ENCODE measurements at regions not wholly inside any gene's neighbourhood (a gene's known extent, or its start where the extent isn't known, plus 50 kb on each side); places are given as distances from the start of the nearest gene placed in this dataset.

DNA sequence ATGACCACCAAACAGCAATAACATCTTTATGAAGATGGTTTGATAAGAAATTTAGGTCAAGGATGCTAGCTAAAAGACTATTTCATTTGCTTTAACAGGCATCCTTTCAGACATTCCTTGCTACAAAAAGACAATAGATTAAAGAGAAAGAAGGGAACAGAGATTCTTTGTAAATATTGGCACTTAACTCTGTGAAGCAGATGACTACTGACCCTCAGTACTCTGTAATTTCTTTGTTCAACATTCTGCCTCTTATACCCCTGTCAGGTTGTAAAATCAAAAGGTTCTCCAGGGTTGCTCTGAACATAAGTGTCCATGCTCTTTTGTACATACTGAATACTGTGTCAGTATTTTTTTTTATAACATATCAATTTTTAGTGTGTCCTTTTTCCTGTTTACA is 610.6 kb upstream of the GRAMD2B start:
- Histone ChIP-seq H3K9me3 (ENCODE audit: control insufficient read depth, insufficient read depth, low read length) (no peaks in the 10 kb centered on the region), H3K27me3 (ENCODE audit: control insufficient read depth, insufficient read depth, low read length) (no peaks in the 10 kb centered on the region), H3K4me1 (ENCODE audit: control insufficient read depth, insufficient read depth, low read length) (no peaks in the 10 kb centered on the region), H3K4me3 (ENCODE audit: low read length) (no peak overlapping the region), H3K36me3 (ENCODE audit: control insufficient read depth, insufficient read depth, low read length) (no peaks in the 10 kb centered on the region), H3K27ac (ENCODE audit: low read length) (no peak overlapping the region)
- intact Hi-C loops (cut with micrococcal nuclease), result no loop called here
- no peaks in the 10 kb centered on the region for H3K27me3 Mint-ChIP-seq (ENCODE audit: low read depth in 2 of 2)
- no peak overlapping the region for H3K27ac Mint-ChIP-seq
- ATAC-seq, result no peak
- DNase-seq, result no peak
- TF ChIP-seq, protein P1, sequence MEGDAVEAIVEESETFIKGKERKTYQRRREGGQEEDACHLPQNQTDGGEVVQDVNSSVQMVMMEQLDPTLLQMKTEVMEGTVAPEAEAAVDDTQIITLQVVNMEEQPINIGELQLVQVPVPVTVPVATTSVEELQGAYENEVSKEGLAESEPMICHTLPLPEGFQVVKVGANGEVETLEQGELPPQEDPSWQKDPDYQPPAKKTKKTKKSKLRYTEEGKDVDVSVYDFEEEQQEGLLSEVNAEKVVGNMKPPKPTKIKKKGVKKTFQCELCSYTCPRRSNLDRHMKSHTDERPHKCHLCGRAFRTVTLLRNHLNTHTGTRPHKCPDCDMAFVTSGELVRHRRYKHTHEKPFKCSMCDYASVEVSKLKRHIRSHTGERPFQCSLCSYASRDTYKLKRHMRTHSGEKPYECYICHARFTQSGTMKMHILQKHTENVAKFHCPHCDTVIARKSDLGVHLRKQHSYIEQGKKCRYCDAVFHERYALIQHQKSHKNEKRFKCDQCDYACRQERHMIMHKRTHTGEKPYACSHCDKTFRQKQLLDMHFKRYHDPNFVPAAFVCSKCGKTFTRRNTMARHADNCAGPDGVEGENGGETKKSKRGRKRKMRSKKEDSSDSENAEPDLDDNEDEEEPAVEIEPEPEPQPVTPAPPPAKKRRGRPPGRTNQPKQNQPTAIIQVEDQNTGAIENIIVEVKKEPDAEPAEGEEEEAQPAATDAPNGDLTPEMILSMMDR (IDR thresholded peaks at IDR 0.05), result no peak
- H3K4me1 Mint-ChIP-seq, result no peaks in the 10 kb centered on the region
- no peaks in the 10 kb centered on the region for H3K36me3 Mint-ChIP-seq
- H3K4me3 Mint-ChIP-seq, result no peak overlapping the region
- peaks cover 2 to 3% of the 10 kb centered on the region in 2 donors for H3K9me3 Mint-ChIP-seq

DNA sequence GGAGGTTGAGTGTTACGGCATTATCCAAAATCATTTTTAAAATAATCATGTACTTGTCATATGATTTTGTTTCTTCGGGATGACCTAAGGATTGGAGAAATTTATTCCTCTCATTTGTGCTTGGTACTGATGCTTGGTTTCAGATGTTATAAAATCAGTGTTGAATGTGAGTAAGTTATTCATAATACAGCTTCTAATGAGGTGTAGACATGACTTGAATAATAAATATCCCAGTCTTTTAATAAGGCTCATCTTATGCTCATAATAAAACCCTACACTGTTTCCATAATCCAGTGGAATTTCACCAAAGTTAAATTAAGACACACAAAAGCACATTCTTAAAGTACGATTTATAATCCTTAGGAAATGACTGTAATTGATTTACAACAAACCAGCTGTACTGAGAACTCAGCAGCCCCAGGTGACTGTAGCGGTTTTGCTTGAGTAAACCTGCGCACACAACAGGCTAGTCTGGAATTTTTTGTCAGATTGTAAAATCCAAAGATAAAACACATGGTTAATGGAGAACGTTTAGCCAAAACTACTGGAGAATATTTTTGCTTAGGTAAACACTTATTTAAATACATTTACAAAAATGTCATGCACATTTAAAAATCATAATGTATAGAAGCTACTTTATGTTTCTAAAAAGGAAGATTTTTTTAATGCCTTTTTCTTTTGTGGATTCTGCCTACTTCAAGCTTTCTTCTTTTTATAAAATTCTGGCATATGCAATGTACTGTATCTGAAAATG is 609.8 kb upstream of the GRAMD2B start:
- H3K4me1 ChIP-seq (ENCODE audit: control insufficient read depth, insufficient read depth, low read length), result no peaks in the 10 kb centered on the region
- Mint-ChIP-seq H3K9me3 (peaks cover 2 to 3% of the 10 kb centered on the region in 2 donors), H3K4me3 (no peak overlapping the region), H3K36me3 (no peaks in the 10 kb centered on the region), H3K4me1 (no peaks in the 10 kb centered on the region), H3K27ac (no peak overlapping the region), H3K27me3 (ENCODE audit: low read depth in 2 of 2) (no peaks in the 10 kb centered on the region)
- no peaks in the 10 kb centered on the region for H3K36me3 ChIP-seq (ENCODE audit: control insufficient read depth, insufficient read depth, low read length)
- no peak overlapping the region for H3K4me3 ChIP-seq (ENCODE audit: low read length)
- intact Hi-C loops (cut with micrococcal nuclease), result no loop called here
- TF ChIP-seq, protein P1 (IDR thresholded peaks at IDR 0.05), result no peak
- no peaks in the 10 kb centered on the region for H3K27me3 ChIP-seq (ENCODE audit: control insufficient read depth, insufficient read depth, low read length)
- 98% methylated on average over 4 of the region's 6 CpGs for WGBS (ENCODE audit: insufficient coverage)
- no peak overlapping the region for H3K27ac ChIP-seq (ENCODE audit: low read length)
- ATAC-seq (no peak), DNase-seq (no peak)
- H3K9me3 ChIP-seq (ENCODE audit: control insufficient read depth, insufficient read depth, low read length), result no peaks in the 10 kb centered on the region

DNA sequence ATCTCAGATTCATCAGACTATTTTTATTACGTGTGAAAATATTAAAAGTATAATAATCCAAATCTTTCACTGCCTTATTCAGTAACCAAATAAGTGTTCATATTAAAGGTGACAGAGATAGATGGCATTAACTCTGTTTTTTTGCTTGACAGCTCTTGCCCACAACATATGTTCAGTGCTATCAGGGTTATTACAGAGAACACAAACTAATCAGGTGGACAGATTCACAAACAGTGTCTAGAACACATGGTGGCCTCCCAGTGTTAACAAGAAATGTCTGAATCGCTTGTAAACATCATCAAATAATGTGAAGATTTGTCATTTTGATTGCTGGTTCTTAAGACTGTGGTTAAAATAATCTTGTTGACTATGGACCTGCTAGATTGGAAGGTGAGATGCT is 609.1 kb upstream of the GRAMD2B start:
- H3K4me1 ChIP-seq (ENCODE audit: control insufficient read depth, insufficient read depth, low read length), result no peaks in the 10 kb centered on the region
- H3K36me3 Mint-ChIP-seq, result no peaks in the 10 kb centered on the region
- H3K27me3 ChIP-seq (ENCODE audit: control insufficient read depth, insufficient read depth, low read length), result no peaks in the 10 kb centered on the region
- intact Hi-C loops (cut with micrococcal nuclease), result no loop called here
- H3K4me3 ChIP-seq (ENCODE audit: low read length), result no peak overlapping the region
- 88% methylated on average over 1 of the region's 2 CpGs for WGBS (ENCODE audit: insufficient coverage)
- TF ChIP-seq, protein P1 (IDR thresholded peaks at IDR 0.05), result no peak
- H3K36me3 ChIP-seq (ENCODE audit: control insufficient read depth, insufficient read depth, low read length), result no peaks in the 10 kb centered on the region
- no peaks in the 10 kb centered on the region for H3K27me3 Mint-ChIP-seq (ENCODE audit: low read depth in 2 of 2)
- H3K27ac Mint-ChIP-seq, result no peak overlapping the region
- peaks cover 2 to 3% of the 10 kb centered on the region in 2 donors for H3K9me3 Mint-ChIP-seq
- H3K4me3 Mint-ChIP-seq, result no peak overlapping the region
- DNase-seq (no peak), ATAC-seq (no peak)
- no peak overlapping the region for H3K27ac ChIP-seq (ENCODE audit: low read length)
- H3K4me1 Mint-ChIP-seq, result no peaks in the 10 kb centered on the region
- H3K9me3 ChIP-seq (ENCODE audit: control insufficient read depth, insufficient read depth, low read length), result no peaks in the 10 kb centered on the region

DNA sequence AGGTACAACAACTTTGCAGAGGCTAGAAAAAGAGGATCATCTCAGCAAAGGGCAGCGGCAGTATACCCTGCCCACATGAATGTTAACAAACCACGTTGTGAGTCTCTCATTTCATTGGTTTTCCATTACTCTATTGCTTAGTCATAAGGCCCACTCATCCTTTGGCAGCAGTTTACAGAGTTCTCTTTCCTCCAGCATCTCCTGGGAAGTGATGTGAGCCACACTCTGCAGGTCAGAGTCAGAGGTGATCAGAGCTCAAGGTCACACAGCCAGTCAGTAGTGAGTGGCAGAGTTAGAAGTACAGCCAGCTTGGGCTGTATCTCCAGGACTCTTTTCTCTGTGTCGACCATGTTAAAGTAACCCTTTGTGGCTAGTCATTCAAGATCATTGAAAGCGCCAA is 599.6 kb upstream of the GRAMD2B start:
- no peaks in the 10 kb centered on the region for H3K36me3 ChIP-seq (ENCODE audit: control insufficient read depth, insufficient read depth, low read length)
- ATAC-seq (no peak), DNase-seq (no peak)
- Mint-ChIP-seq H3K9me3 (peaks cover 8 to 9% of the 10 kb centered on the region in 2 donors), H3K27ac (no peak overlapping the region), H3K36me3 (no peaks in the 10 kb centered on the region), H3K4me1 (no peaks in the 10 kb centered on the region), H3K27me3 (ENCODE audit: low read depth in 2 of 2) (no peaks in the 10 kb centered on the region), H3K4me3 (no peak overlapping the region)
- H3K27me3 ChIP-seq (ENCODE audit: control insufficient read depth, insufficient read depth, low read length), result no peaks in the 10 kb centered on the region
- 84% methylated on average over 3 of the region's 4 CpGs for WGBS (ENCODE audit: insufficient coverage)
- H3K27ac ChIP-seq (ENCODE audit: low read length), result no peak overlapping the region
- no peak overlapping the region for H3K4me3 ChIP-seq (ENCODE audit: low read length)
- intact Hi-C loops (cut with micrococcal nuclease), result no loop called here
- TF ChIP-seq, protein P1 (IDR thresholded peaks at IDR 0.05), result no peak
- H3K4me1 ChIP-seq (ENCODE audit: control insufficient read depth, insufficient read depth, low read length), result no peaks in the 10 kb centered on the region
- no peaks in the 10 kb centered on the region for H3K9me3 ChIP-seq (ENCODE audit: control insufficient read depth, insufficient read depth, low read length)

Data from natural killer cell (primary cell).